Prostate gland (tissue), 2 donors: ENCODE measurements at regions not wholly inside any gene's neighbourhood (a gene's known extent, or its start where the extent isn't known, plus 50 kb on each side); places are given as distances from the start of the nearest gene placed in this dataset.

Experiments used
- CTCF ChIP-seq, 4 experiments: fragments of 200-600 bp in 2 of 4; fragments of 450-650 bp in 2 of 4; sonication (generic) in 2 of 4; IDR thresholded peaks; 1 replicate in 3 of 4; 2 replicates in 1 of 4; pipeline ENCODE4 v1.5.1; 2016 to 2019; ENCODE audit warnings: antibody characterized with exemption in 4 of 4, mild to moderate bottlenecking in 2 of 4, moderate library complexity in 2 of 4
- POLR2A ChIP-seq: fragments of 450-650 bp; IDR thresholded peaks from one replicate; pipeline ENCODE4 v1.6.1; 2016; ENCODE audit warnings: antibody characterized with exemption, mild to moderate bottlenecking
- POLR2AphosphoS5 ChIP-seq: sonication (generic); formaldehyde crosslinking; IDR thresholded peaks from one replicate; pipeline ENCODE4 v1.6.1; 2017; ENCODE audit warnings: antibody characterized with exemption

- TF ChIP-seq POLR2A (no peak), CTCF (IDR thresholded peaks at IDR 0.05) (no peak), POLR2AphosphoS5 (no peak)
Measured at GRCh38 chr14:22486675-22487074, 102.3 kb downstream of the DAD1 start.
